ENCODE measurements at regions not wholly inside any gene's neighbourhood (a gene's known extent, or its start where the extent isn't known, plus 50 kb on each side); places are given as distances from the start of the nearest gene placed in this dataset.
"Not testable (repeated sequence)": the region's sequence is repeated elsewhere in the genome, so short reads cannot be mapped to it uniquely, and the experiment has no call there.

DNA sequence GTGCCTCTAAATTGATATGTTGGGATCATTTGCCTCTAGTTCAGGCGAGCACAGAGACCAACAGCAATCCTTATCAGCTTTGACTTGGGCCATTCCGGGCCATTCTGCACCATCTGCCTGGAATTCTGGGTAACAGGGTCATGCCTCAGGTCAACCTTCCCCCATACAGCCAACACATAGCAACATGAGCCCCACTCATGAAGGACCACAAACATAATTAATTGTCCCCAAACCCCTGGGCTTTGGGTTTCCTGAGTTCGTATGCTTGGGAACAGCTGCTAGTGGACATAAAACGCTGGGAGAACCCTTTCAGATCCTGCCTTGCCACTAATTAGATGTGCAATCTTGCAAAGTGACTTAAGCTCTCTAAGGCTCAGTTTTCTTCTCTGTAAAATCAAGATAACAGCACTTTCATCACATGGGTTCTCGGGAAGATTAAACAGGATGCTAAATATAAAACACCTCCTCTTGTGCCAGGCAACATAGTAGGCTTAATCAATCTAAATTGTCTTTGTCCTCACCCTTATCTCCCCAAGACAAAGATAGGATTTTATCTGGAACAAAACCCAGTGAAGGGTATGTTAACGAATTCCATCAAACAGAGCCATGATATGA lies 426.5 kb downstream of the CD83 start:
- DNase-seq: no peak

DNA sequence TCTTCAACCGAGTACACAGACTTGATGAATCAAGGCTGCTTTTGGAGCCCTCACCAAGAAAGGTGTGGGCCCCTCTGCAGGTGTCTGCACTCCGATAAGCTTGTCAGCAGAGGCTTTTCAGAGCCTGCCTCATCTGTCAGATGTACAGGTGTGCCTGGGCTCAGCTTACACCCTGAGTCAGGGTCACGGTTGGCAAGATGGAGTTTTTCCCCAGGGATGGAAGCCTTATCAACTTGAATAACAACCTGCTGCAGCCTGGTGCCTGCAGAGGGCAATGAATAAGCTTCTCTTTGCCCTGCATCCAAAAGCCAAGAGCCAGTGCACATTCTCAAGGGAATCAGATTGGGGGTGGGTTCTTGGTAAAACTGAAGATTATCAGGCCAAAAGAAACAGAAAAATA lies 427.1 kb downstream of the CD83 start:
- DNase-seq: no peak

DNA sequence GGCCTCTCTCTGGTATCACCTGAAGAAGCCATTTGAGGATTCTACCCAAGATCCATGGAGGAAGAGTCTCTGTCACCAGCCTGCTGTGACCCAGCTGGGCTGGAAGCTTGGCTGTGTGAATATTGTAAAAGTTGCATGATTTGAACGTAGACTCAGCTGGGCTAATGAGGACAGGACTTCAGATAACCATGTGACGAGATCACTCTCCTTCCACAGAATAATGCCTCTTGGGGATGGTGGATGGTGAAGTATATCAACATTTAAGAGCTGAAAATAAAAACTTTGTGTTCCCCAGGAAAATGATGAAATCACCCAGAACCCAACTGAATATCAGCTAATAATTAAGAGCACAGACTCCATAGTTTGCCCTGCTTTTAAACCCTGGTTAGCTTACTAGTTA lies 427.9 kb downstream of the CD83 start:
- no peak for DNase-seq

DNA sequence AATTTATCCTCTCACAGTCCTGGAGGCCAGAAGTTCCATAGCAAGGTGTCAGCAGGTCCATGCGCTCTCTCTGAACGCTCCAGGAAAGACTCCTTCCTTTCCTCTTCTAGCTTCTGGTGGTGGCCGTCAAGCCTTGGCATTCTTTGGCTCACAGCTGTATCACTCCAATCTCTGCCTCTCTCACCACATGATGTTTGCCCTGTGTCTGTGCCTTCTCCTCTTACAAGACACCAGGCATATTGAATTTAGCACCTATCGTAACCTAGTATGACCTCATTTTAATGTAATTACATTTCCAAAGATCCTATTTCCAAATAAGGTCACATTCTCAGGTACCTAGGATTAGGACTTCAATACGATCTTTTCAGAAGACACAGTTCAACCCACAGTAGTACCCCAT lies 428.5 kb downstream of the CD83 start:
- DNase-seq: no peak

DNA sequence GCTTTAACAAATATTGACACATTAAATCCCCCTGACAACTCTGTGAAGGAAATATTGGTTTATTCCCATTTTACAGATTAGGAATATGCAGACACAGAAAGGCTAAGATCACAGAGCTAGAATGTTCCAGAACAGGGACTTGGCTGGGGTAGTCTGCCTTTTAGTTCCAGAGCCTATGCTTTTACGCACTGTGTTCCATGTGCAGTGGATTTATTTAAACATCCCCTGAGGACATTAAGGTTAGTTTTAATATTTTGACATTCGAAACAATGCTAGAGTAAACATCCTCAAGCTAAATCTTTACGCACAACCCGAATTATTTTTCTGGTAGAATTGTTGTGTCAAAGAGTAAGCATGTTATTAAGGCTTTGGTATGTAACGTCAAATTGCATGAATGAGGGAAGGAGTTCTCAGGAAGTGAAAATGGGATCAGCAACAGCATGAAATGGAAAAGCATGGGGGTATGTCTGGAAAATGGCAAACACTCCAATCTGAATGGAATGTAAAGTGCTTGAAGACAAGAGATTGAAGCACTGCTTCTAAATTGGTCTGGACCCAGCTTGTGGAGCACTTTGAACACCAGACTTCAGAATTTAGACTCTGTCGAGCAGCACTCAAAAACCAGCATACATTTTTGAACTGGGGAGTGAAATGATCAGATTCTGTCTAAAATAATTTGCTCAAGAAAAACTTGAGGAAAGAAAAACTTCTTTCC lies 429.9 kb downstream of the CD83 start:
- DNase-seq: no peak

DNA sequence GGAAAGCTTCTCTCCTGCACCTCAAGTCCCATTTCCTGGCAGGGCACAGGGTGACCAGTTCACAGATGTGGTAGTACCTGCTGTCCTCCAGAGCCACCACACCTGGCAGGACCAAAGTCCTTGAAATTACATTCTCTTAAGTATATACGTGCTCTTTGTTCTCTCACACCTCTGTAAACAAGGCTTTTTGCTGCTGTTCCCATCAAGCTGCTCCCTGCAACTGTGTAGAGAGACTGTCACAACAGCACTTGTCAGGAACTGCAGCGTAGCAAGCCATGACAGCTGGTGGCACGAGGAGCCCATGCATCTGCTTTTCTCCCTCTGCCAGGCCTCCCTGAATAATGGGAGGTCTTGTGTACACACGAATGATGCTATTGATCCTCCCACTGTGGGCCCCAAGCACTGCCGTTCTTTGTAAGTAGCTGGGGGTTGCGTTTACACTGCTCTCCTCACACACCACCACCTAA lies 431.8 kb downstream of the CD83 start:
- DNase-seq: no peak

DNA sequence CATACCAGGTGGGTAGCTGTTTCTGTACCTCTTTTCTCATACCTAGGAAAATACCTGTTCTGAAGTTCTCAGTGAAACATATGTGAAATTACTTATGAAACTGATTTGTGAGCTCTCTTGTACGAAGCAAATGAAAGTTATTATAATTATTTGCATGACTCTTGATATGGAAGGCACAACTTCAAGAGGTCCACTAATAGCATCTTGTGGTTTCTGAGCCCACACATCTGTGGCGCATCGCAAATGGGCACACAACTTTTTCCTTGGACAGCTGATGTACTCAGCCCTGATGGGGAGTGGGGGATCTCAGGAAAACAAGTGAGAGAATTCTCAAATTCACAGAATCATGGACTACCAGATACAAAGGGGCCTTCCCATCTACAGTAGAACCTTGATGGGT lies 432.3 kb downstream of the CD83 start:
- no peak for DNase-seq

DNA sequence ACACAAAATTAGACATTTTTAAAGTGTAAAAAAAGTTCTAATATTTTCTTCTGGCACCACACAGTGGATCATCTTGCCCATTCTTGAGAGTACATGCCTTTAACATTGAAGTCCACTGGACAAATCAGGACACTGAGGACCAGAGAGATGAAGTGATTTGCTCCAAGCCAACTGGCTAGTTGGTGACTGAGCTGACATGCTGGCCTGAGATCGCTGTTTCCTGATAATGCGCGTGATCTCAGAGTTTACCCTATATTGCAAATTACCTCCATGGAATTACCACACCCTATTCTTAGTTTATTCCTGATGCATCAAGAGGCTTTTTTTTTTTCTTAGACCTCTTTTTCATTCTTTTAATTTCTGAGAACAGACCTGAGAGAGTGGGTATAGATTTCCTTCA lies 432.8 kb downstream of the CD83 start:
- DNase-seq: no peak

DNA sequence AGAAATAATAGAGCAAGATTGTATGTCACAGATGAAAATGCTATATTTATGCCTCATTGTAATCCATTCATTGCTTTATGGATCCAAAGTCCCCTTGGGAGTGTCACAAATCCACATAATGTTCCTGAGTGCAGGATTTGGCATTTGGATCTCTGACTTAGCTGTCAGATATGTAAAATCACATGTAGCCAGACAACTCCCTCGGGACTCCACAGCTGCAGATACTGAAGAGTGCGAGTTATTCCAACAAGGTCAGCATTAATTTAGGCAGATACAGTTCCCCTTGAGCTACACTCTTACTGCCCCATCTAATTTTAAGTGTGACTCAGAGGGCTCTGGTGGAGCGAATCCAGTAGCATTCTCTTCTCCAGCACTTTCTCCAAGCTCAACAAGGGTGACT lies 433.2 kb downstream of the CD83 start:
- no peak for DNase-seq

DNA sequence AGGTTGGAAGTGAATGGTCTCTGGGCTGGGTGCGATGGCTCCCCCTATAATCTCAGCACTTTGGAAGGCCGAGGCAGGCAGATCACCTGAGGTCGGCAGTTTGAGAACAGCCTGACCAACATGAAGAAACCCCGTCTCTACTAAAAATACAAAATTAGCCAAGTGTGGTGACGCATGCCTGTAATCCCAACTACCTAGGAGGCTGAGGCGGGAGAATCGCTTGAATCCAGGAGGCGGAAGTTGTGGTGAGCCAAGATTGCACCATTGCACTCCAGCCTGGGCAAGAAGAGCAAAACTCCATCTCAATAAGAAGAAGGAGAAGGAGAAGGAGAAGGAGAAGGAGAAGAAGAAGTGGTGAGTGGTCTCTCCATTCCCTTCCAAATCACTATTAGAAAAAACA lies 434.0 kb downstream of the CD83 start:
- DNase-seq: not testable (repeated sequence)

DNA sequence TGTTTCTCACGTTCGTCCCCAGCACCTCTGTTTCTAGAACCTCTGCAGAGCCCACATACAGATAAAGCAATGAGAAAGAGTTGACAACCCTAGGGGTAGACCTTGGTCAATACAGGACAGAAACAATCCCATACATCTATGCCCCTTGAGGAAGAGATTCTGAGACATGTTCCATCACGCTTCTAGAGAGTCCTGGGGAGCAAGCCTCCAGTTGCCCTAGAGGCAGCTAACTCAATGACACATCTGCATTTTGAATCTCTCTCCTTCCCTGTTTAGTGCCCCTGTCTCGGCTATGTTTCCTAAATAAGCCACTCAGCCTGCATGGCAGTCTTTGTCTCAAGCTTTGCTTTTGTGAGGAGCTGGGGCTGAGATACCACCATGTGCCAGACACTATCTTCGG lies 435.3 kb downstream of the CD83 start:
- no peak for DNase-seq

DNA sequence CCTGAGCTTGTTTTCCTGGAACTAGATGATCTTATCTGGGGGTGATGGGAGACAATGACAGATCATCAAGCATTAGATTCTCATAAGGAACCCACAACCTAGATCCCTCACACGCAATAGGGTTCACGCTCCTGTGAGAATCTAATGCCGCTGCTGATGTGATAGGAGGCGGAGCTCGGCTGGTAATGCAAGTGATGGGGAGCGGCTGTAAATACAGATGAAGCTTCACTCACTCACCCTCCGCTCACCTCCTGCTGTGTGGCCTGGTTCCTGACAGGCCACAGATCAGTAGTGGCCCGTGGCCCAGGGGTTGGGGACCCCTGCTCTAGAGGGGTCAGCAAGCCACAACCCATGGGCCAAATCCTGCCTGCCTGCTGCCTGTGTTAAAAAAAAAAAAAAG lies 435.9 kb downstream of the CD83 start:
- DNase-seq: no peak

DNA sequence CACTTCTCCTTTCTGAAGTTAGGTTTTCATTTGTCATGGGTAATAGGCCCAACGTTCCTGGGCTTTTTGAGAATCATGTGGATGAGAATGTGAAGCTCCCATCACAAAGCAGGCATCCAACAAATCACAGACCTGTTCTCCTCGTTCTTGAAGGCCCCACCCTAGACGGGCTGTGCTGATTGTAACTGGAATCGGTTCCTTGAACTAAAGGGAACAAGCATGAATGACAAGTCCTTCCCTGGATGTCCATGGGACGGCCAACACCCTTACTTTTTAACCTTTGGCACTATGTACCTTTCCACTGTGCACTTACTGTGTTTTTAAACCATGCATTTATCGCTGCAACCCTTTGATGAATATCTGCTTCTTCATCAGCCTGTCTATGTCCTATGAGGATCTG lies 438.2 kb downstream of the CD83 start:
- no peak for DNase-seq

DNA sequence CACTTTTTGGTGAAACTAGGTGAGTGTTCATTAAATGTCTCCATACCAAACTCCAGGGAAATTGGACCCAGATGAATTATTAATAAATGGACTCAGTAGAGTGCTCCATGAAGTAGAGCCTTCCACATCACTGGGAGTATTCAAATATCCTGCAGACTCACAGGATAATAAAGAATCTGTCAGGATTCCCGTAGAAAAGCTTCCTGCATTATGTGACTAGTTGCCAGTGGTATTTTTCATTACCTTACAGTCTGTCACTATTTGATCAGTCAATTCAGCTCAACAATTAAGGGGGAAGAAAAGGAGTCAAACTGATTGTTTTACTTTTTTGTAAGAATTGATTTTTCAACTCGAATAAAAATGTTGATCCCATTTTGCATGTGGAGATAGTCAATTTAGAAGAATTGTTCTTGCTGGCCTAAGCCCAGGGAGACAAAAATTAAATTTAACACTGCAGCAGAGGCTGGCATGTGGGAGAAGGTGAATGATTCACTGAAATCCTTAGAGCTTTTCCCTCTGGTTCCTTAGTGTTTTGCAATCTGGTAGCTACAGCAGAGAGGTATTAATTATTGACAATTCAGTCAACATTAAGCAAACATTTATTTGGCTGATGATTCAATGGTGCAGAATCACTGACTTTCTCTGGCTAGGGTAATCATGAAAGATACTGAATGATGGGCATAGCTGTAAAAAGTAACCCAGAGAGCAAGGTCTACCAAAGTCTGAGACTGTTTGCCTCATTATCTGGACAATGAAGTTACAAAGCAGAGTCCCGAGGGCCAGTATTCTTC lies 442.4 kb downstream of the CD83 start:
- no peak for DNase-seq

DNA sequence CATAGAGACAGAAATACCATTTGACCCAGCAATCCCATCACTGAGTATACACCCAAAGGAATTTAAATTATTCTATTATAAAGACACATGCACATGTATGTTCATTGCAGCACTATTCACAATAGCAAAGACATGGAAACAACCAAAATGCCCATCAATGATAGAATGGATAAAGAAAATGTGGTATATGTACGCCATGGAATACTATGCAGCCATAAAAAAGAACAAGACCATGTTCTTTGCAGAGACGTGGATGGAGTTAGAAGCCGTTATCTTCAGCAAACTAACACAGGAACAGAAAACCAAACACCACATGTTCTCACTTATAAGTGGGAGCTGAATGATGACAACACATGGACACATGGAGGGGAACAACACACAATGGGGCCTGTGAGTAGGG lies 444.0 kb downstream of the CD83 start:
- DNase-seq: not testable (repeated sequence)

DNA sequence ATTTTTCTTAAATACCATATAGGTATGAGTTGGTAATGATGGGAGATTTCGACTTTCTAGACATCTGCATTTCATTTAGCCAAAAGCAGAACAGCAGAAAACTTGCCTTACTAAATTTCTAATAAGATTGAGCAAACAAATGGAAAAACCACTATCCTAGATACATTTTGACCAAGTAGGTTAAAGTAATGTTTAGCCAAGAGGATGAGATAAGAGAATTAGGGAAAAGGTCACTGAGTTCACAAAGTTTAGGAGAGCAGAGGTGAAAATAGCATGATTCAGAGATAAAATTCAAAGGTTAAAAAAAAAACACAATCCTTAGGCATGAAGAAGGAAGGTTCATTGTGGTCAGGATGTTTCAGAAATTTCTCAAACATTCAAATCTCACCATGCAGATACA lies 450.3 kb downstream of the CD83 start:
- no peak for DNase-seq

DNA sequence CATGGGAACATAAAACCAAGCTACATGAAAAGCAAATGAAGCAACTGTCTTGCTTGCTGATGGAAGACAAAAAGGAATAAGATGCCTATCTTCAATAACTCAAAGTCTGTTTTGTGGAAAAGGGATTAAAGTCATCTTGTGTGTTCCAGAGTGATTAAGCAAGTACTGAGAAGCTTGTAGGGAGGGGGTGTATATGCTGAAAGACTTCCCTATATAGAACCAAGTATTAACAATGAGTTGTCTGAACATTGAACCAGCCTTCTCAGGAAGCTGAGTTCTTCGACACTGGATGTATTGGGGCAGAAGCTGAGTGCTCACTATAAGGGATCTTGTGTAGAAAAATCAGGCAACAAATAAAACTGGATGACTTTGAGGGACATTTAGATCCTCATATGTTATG lies 451.8 kb downstream of the CD83 start:
- DNase-seq: no peak

DNA sequence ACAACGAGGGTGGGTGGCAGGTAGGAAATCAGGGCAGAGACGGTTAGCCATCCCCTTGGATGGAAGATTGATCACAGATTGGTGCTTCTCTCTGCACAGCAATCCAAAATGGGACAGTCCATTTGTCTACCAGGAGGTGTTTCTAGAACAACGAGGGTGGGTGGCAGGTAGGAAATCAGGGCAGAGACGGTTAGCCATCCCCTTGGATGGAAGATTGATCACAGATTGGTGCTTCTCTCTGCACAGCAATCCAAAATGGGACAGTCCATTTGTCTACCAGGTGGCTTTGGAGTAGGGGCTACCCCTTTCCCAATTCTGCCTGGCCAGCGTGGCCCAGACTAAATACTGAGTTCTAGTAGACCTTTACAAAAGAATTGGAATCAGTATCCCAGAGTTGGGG lies 452.3 kb downstream of the CD83 start:
- not testable (repeated sequence) for DNase-seq

DNA sequence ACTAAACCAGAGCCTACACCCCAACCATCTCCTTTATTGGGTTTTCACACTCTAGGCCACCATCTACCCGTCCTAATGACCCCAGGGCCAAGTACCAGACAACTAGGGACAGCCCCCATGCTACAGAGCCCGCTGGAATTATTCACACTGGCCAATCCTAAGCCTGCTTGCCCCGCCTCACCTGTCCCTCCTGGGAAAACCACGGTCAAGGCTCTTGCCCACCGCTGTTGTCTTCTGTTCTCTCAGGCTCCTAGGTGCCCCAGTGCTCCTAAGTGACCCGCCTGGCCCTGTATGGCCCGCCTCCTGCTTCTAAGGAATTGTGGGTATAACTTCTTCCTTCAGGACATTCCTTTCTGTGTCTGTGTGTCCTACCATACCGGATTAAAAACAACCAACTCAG lies 453.4 kb downstream of the CD83 start:
- no peak for DNase-seq

DNA sequence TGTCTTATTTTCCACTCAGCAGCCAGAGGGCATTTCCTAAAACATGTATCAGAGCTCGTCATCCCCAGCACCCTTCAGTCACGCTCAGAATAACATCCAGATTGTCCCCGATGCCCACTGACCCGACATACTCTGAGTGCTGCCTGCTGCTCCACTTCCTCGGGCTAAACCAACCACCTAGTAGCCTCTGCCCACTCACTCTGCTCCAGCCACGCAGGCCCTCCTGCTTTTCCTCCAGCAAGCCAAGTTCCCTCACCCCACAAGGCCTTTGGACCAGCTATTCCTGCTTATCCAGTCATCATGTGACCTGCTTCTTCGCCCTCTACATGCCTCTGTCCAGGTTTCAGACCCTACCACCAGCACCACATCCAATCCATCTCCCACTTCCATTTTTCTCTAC lies 454.2 kb downstream of the CD83 start:
- no peak for DNase-seq

DNA sequence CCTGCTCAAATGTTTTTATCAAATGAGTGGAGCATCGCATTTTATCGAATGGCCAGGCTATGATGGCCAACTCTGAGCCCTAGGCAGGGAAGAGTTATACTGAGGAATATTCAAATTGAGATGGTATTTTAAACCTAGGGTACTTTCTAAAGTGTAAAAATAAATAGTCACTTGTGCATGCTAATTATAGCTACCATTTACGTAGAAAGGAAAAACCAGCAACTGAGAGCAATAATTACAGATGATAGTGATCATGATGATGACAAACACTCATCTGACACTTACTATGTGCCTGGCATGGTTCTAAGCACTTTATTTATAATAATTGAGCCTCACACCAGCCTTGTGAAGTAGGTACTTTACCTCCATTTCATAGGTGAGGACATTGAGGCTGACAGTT lies 455.7 kb downstream of the CD83 start:
- no peak for DNase-seq

DNA sequence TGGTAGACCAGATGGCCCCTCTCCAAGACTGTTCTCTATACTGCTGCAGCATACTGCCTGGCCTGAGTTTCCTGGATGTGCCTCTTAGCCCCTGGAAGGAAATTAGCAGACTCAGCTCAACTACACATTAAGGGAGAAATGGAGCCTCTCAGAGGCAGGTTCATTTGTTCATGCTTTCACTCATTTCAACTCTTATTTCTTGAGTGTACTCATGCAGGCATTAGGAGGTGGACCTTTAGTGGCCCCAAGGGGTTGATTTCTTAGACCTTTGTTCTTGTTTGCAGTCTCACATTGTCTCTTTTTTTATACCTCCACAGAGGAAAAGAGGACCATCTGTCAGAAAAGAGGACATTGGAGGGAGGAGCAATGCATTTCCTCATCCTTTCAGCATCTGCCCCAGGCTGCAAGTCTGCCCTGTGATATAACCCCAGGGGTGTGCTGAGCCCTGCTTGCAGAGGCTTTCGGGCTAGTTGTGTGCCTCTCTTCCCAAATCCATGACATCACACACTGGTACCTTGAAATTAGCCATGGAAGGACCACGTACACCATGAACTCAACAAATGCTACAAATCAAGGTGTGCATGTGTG lies 456.2 kb downstream of the CD83 start:
- no peak for DNase-seq

DNA sequence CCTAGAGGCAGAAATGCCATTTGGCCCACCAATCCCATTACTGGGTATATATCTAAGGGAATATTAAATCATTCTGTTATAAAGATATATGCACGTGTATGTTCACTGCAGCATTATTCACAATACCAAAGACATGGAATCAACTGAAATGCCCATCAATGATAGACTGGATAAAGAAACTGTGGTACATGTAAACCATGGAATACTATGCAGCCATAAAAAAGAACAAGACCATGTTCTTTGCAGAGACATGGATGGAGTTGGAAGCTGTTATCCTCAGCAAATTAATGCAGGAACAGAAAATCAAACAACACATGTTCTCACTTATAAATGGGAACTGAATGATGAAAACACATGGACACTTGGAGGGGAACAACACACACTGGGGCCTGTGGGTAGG lies 458.4 kb downstream of the CD83 start:
- DNase-seq: no peak

DNA sequence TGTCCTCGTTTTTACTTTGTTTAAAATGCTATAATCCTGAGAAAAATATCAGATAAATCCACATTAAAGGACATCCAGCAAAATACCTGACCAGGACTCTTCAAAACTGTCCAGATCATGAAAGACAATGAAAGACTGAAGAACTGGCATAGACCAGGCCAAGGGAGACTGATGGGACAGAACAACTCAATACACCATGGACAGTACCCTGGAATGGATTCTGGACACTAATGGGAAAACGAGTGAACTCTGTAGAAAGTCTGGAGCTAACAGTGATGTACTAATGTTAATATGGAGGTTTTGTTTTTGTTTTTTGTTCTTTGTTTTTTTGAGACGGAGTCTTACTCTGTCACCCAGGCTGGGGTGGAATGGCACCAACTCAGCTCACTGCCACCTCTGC lies 461.4 kb downstream of the CD83 start:
- DNase-seq: no peak

Data from EL (cell line).